ENCODE measurements at regions not wholly inside any gene's neighbourhood (a gene's known extent, or its start where the extent isn't known, plus 50 kb on each side); places are given as distances from the start of the nearest gene placed in this dataset.

DNA sequence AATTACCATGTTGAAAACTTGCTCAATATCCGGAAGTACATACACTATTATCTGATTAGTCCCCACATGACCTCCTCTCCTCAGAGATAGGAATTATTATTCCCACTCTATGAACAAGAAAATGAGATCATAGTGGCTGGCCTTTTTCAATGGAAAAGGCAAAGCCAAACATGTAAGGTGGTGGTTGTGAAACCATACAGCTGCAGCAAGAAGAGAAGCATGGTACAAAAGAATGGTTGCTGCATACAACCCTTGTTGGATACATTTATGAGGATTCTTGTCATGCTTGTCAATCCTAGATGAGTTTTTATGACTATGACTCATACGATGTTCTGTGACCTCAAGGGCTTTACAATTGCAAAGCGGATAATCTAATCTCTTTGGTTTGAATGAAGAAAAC is 514.7 kb downstream of the PLPP3 start:
- no peak for TF ChIP-seq JUND (CRISPR knock-in tag; IDR thresholded peaks at IDR 0.05)
- no peak for TF ChIP-seq ZNF530 (CRISPR knock-in tag; IDR thresholded peaks at IDR 0.05; ENCODE audit: low read depth)
